HG03442 (cell line): ENCODE measurements at regions not wholly inside any gene's neighbourhood (a gene's known extent, or its start where the extent isn't known, plus 50 kb on each side); places are given as distances from the start of the nearest gene placed in this dataset.
A peak's percentile ranks its signal among the peaks of the same experiment; 100 is the strongest.
"Not testable (repeated sequence)": the region's sequence is repeated elsewhere in the genome, so short reads cannot be mapped to it uniquely, and the experiment has no call there.

Experiments used
- ATAC-seq: cut with Tn5 transposase; IDR thresholded peaks from one replicate; pipeline ENCODE4 v1.9.1; 2021; ENCODE audit warnings: mild to moderate bottlenecking, moderate library complexity; ENCODE audit not compliant: unreplicated experiment

GRCh38 chr9:22216730-22217172 lies 207.6 kb upstream of the CDKN2B start:
- no peak for ATAC-seq

GRCh38 chr9:22217254-22217653 lies 208.1 kb upstream of the CDKN2B start:
- ATAC-seq, result no peak

- ATAC-seq, result not testable (repeated sequence)
Measured at GRCh38 chr9:22225856-22226255, 216.8 kb upstream of the CDKN2B start.

- ATAC-seq, result no peak
Measured at GRCh38 chr9:22227986-22228385, 218.6 kb upstream of the DMRTA1 start.

- ATAC-seq, result no peak
Measured at GRCh38 chr9:22228542-22228941, 218.1 kb upstream of the DMRTA1 start.

- no peak for ATAC-seq
Measured at GRCh38 chr9:22229069-22229468, 217.6 kb upstream of the DMRTA1 start.

- not testable (repeated sequence) for ATAC-seq
Measured at GRCh38 chr9:22231309-22231708, 215.3 kb upstream of the DMRTA1 start.

- no peak for ATAC-seq
Measured at GRCh38 chr9:22232971-22233370, 213.7 kb upstream of the DMRTA1 start.

GRCh38 chr9:22237497-22238363 lies 208.9 kb upstream of the DMRTA1 start:
- no peak for ATAC-seq

GRCh38 chr9:22238809-22239684 lies 207.6 kb upstream of the DMRTA1 start:
- ATAC-seq, result no peak

GRCh38 chr9:22240619-22241018 lies 206.0 kb upstream of the DMRTA1 start:
- peak; percentile 91 for ATAC-seq

- peak; percentile 12 for ATAC-seq
Measured at GRCh38 chr9:22241024-22241423, 205.6 kb upstream of the DMRTA1 start.

- no peak for ATAC-seq
Measured at GRCh38 chr9:22241611-22242010, 205.0 kb upstream of the DMRTA1 start.

- peak; percentile 52 for ATAC-seq
Measured at GRCh38 chr9:22244139-22245011, 202.2 kb upstream of the DMRTA1 start.

- ATAC-seq, result no peak
Measured at GRCh38 chr9:22255337-22255736, 191.3 kb upstream of the DMRTA1 start.

GRCh38 chr9:22256381-22256780 lies 190.2 kb upstream of the DMRTA1 start:
- ATAC-seq, result no peak

- ATAC-seq, result no peak
Measured at GRCh38 chr9:22257026-22257816, 189.4 kb upstream of the DMRTA1 start.

- no peak for ATAC-seq
Measured at GRCh38 chr9:22265038-22265437, 181.6 kb upstream of the DMRTA1 start.

- no peak for ATAC-seq
Measured at GRCh38 chr9:22265534-22265933, 181.1 kb upstream of the DMRTA1 start.

- no peak for ATAC-seq
Measured at GRCh38 chr9:22274477-22274876, 172.1 kb upstream of the DMRTA1 start.
